ENCODE measurements at regions not wholly inside any gene's neighbourhood (a gene's known extent, or its start where the extent isn't known, plus 50 kb on each side); places are given as distances from the start of the nearest gene placed in this dataset.

- H3K27ac ChIP-seq, result no peak overlapping the region
- H3K36me3 ChIP-seq, result no peaks in the 10 kb centered on the region
- intact Hi-C loops (cut with DNase I), result no loop called here
- TF ChIP-seq CTCF (IDR thresholded peaks at IDR 0.05) (no peak), POLR2AphosphoS5 (IDR thresholded peaks at IDR 0.05; ENCODE audit: insufficient read depth in 1 of 2, low read depth in 1 of 2) (no peak), POLR2A (IDR thresholded peaks at IDR 0.05) (no peak)
- no peaks in the 10 kb centered on the region for H3K4me1 ChIP-seq
- H3K4me3 ChIP-seq, result no peak overlapping the region
- no peaks in the 10 kb centered on the region for H3K27me3 ChIP-seq
- DNase-seq (ENCODE audit: extremely low spot score in 2 of 2), result no peak
- H3K9me3 ChIP-seq, result no peaks in the 10 kb centered on the region
Measured at GRCh38 chr12:75888399-75888798, 143.2 kb downstream of the PHLDA1 start.

GRCh38 chr12:75887979-75888378, 143.6 kb downstream of the PHLDA1 start:
- Histone ChIP-seq H3K4me3 (no peak overlapping the region), H3K9me3 (no peaks in the 10 kb centered on the region), H3K27ac (no peak overlapping the region), H3K4me1 (no peaks in the 10 kb centered on the region), H3K27me3 (no peaks in the 10 kb centered on the region), H3K36me3 (no peaks in the 10 kb centered on the region)
- TF ChIP-seq CTCF (IDR thresholded peaks at IDR 0.05), result no peak
- TF ChIP-seq POLR2AphosphoS5 (IDR thresholded peaks at IDR 0.05; ENCODE audit: insufficient read depth in 1 of 2, low read depth in 1 of 2), result no peak
- TF ChIP-seq POLR2A (IDR thresholded peaks at IDR 0.05), result no peak
- intact Hi-C loops (cut with DNase I), result no loop called here
- no peak for DNase-seq (ENCODE audit: extremely low spot score in 2 of 2)

GRCh38 chr12:75884465-75884985, 147.1 kb downstream of the PHLDA1 start:
- TF ChIP-seq POLR2AphosphoS5 (IDR thresholded peaks at IDR 0.05; ENCODE audit: insufficient read depth in 1 of 2, low read depth in 1 of 2) (no peak), CTCF (IDR thresholded peaks at IDR 0.05) (no peak), POLR2A (IDR thresholded peaks at IDR 0.05) (no peak)
- Histone ChIP-seq H3K4me3 (no peak overlapping the region), H3K27me3 (no peaks in the 10 kb centered on the region), H3K4me1 (no peaks in the 10 kb centered on the region), H3K36me3 (no peaks in the 10 kb centered on the region), H3K27ac (no peak overlapping the region), H3K9me3 (no peaks in the 10 kb centered on the region)
- intact Hi-C loops (cut with DNase I), result no loop called here
- no peak for DNase-seq (ENCODE audit: extremely low spot score in 2 of 2)

- intact Hi-C loops (cut with DNase I), result no loop called here
- TF ChIP-seq POLR2A (IDR thresholded peaks at IDR 0.05) (no peak), CTCF (IDR thresholded peaks at IDR 0.05) (no peak), POLR2AphosphoS5 (IDR thresholded peaks at IDR 0.05; ENCODE audit: insufficient read depth in 1 of 2, low read depth in 1 of 2) (no peak)
- Histone ChIP-seq H3K27me3 (no peaks in the 10 kb centered on the region), H3K4me1 (no peaks in the 10 kb centered on the region), H3K27ac (no peak overlapping the region), H3K36me3 (no peaks in the 10 kb centered on the region), H3K4me3 (no peak overlapping the region), H3K9me3 (no peaks in the 10 kb centered on the region)
- no peak for DNase-seq (ENCODE audit: extremely low spot score in 2 of 2)
Measured at GRCh38 chr12:75883241-75883640, 148.3 kb downstream of the PHLDA1 start.

GRCh38 chr12:75882421-75882820, 149.2 kb downstream of the PHLDA1 start:
- TF ChIP-seq POLR2A (IDR thresholded peaks at IDR 0.05) (no peak), POLR2AphosphoS5 (IDR thresholded peaks at IDR 0.05; ENCODE audit: insufficient read depth in 1 of 2, low read depth in 1 of 2) (no peak), CTCF (IDR thresholded peaks at IDR 0.05) (no peak)

More at GRCh38 chr12:75882421-75882820, 149.2 kb downstream of the PHLDA1 start:
- no peaks in the 10 kb centered on the region for H3K4me1 ChIP-seq
- H3K36me3 ChIP-seq, result no peaks in the 10 kb centered on the region
- DNase-seq (ENCODE audit: extremely low spot score in 2 of 2), result no peak
- no peak overlapping the region for H3K27ac ChIP-seq
- H3K4me3 ChIP-seq, result no peak overlapping the region
- no peaks in the 10 kb centered on the region for H3K27me3 ChIP-seq
- intact Hi-C loops (cut with DNase I), result no loop called here
- H3K9me3 ChIP-seq, result no peaks in the 10 kb centered on the region

Data from vagina (tissue), 2 donors.